AG09319 (cell line): ENCODE measurements at regions not wholly inside any gene's neighbourhood (a gene's known extent, or its start where the extent isn't known, plus 50 kb on each side); places are given as distances from the start of the nearest gene placed in this dataset.

Source experiments
- DNase-seq: peaks from one replicate; pipeline ENCODE4 v3.0.0-alpha.2; 2010; ENCODE audit warnings: low read depth; ENCODE audit errors: extremely low read depth
- TF ChIP-seq, protein P1 (sequence below): IDR thresholded peaks from 2 replicates; pipeline ENCODE4 v1.5.1; 2011; ENCODE audit warnings: low read depth, mild to moderate bottlenecking, inconsistent platforms, low read length, moderate library complexity

- no peak for DNase-seq
These were observed 159.4 kb upstream of the PRSS16 start for GRCh38 chr6:27088068-27088467.

DNA sequence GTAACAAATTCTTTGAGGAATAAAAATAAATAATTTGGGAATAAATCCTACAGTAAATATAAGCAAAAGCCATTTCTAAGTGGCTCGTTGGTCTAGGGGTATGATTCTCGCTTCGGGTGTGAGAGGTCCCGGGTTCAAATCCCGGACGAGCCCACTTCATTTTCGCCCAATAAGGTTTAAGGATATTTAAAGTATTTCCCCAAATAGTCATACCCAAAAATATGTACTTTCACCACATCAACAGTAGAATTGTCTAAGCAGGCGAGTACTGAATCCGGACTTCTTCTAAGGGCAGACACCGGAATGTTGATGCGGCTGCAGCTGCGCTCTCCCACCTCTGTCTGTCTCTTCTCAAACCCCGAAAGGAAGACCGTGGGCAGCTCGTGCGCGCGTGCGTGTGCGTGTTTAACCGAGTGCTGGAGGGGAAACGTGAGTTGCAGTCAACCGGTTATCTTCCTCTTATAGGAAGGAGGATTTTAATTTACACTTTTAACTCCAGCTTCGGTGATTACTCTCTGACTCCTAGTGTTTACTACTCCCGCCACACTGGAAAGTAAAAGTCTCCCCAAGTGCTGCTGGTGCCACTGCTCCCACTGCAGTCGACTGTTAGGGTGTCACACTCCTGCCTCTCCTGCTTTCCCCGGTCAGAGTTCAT is 155.7 kb upstream of the PRSS16 start:
- peak; percentile 69 for DNase-seq

More at GRCh38 chr6:27088068-27088467, 159.4 kb upstream of the PRSS16 start:
- TF ChIP-seq, protein P1, sequence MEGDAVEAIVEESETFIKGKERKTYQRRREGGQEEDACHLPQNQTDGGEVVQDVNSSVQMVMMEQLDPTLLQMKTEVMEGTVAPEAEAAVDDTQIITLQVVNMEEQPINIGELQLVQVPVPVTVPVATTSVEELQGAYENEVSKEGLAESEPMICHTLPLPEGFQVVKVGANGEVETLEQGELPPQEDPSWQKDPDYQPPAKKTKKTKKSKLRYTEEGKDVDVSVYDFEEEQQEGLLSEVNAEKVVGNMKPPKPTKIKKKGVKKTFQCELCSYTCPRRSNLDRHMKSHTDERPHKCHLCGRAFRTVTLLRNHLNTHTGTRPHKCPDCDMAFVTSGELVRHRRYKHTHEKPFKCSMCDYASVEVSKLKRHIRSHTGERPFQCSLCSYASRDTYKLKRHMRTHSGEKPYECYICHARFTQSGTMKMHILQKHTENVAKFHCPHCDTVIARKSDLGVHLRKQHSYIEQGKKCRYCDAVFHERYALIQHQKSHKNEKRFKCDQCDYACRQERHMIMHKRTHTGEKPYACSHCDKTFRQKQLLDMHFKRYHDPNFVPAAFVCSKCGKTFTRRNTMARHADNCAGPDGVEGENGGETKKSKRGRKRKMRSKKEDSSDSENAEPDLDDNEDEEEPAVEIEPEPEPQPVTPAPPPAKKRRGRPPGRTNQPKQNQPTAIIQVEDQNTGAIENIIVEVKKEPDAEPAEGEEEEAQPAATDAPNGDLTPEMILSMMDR = no peak

DNA sequence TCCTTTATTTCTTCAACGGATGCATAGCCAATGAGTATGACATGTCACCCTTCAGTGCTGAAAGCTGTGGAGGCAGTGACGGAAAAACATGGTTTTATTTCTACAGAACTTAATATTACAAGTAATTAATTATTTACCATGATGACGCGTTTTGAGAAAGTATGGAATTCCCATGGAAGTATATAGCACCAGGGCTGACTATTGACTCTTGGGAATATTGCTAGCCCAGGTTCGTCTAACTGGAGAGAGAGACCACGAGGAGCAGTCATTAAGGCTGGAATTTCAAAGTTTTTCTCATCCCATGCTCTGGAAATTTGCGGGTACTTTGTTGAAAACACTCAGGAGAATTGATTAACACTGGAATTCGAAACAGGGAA is 155.2 kb upstream of the PRSS16 start:
- DNase-seq = no peak
- TF ChIP-seq, protein P1 = no peak

More for the DNA sequence above, 155.7 kb upstream of the PRSS16 start:
- TF ChIP-seq, protein P1 = no peak

DNA sequence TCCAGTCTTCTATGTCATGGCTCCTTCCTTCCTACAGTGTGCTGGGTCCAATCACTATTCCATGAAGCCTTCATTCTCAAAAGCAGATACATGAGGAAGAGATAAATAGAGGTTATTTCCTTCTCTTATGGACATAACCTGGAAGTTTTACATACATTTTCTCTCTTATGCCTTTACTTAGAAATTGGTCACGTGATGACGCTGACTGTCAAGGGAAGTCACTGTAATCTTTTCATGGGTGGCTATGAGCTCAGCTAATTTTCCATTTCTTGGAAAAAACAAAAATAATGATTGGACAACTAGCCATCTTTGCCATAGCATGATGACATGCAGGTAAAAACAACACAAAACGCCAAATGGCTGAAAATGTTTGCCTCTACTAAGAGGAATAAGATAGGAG is 151.6 kb upstream of the PRSS16 start:
- TF ChIP-seq, protein P1 = no peak
- no peak for DNase-seq

DNA sequence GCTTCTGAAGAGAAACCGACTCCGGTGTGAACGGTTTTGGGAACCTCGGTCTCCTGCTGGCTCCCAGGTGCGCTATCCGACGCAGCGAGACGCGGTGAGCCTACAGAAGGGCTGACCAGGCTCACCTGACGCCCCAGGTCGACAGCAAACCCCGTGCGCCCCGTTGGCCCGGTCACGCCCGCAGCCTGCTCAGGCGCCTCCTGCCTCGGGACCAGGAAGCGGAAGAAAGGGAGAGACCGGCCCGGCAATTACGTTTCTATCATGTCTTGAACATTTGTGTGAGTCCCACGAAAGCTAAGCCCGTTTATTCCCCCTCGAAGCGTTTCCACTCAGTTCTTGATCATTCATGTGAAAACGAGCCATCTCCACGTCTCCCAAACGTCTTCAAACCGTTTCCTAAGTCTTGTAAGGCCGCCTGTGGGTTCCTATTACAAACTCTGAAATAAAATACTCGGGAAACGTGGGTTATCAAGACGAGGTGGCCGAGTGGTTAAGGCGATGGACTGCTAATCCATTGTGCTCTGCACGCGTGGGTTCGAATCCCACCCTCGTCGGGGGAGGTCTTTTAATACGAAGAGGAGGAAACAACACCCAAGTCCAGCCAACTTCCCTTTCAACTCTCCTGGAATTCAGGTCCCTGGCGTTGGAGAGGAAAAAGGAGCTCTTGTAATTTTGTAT is 150.5 kb upstream of the PRSS16 start:
- TF ChIP-seq, protein P1 = no peak
- peak; percentile 41 for DNase-seq

- DNase-seq = no peak
- TF ChIP-seq, protein P1 = no peak
These were observed 148.5 kb upstream of the PRSS16 start for GRCh38 chr6:27098956-27099355.

DNA sequence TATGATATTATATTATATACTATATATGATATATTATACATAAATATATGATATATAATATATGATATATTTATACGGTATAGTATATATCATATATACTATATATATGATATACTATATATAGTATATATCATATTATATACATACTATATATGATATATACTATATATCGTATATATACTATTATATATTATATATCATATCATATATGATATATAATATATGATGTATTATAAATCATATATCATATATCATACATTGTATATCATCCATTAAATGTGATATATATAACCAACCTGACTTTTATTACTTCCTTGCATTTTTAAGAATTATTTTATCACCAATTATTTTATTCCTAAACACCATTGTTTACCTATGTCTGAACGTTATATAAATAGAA is 146.6 kb upstream of the PRSS16 start:
- DNase-seq = no peak
- TF ChIP-seq, protein P1 = no peak
